GM18499 (cell line): ENCODE measurements at regions not wholly inside any gene's neighbourhood (a gene's known extent, or its start where the extent isn't known, plus 50 kb on each side); places are given as distances from the start of the nearest gene placed in this dataset.

ENCODE experiments used
- ATAC-seq: cut with Tn5 transposase; IDR thresholded peaks from one replicate; pipeline ENCODE4 v1.9.1; 2021; ENCODE audit warnings: moderate number of reproducible peaks; ENCODE audit not compliant: insufficient read depth, unreplicated experiment

DNA sequence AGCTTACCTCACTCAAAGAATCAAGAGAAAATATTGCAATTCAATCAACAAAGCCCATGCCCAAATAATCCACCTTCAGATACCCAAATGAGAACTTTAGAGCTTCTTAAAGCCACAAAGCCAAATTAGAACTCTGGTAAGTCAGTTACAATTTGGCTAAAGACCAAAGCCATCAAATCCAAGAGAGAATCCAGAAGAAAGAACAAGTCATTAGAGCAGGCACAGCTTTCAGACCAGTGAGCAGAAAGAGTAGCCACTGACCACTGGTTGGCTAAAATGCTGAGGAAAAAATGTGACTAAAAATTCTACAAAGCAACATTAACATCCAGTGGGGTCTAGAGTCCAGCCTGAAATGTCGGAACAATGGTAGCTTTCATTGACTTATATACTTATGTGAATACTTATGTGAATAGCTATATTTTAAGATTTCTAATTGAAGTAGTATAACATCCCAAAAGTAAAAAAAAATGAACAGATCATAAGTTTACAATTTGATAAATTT lies 735.2 kb upstream of the TBX3 start:
- no peak for ATAC-seq

DNA sequence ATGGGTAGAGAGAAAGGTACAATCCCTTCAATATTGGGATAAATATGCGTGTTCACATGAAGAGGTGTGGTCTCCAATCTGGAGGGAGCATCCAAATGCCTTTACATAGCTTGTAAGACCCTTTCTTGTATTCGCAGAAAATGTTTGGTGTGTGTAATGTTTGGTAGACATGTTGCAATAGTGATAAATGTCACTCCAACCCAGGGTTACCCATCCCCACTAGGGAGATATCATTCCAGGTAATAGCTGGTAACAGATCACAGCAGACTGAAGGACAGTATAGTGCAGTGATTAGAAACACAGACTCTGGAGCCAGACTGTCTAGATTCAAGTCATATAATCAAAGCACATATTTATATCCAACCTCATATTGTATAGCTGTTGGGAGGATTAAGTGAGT lies 733.6 kb upstream of the TBX3 start:
- ATAC-seq: no peak

DNA sequence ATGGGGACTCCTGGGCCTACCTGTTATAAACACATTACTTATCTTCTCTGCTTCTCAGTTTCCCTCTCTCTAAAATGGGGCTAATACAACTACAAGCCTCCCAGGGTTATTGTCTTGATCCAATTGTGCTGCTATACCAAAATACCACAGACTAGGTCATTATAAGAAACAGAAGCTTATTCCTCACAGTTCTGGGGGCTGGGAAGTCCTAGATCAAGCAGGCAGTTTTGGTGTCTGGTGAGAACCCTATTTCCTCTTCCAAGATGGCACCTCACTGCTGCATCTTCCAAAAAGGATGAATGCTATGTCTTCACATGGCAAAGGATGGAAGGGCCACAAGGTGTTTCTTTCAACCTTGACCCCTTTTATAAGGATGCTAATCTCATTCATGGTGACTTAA lies 732.9 kb upstream of the TBX3 start:
- no peak for ATAC-seq

DNA sequence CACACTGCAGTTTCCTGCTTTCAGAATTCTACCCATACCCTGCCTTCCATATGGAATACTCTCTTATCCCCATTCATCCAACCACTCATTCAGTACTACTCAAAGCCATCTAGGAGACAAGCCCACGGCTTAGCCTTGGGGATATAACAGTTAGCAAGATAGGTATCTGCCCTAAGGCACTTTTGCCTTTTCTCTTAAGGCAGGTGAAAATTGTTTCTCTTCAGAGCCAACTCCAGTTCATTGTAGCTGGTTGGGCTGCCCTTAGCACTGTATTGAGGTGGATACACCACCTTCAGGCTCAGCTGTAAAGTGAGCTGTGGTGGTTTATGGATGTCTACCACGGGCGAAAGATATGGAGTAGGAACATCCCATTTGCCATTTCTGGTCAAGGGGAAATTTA lies 729.7 kb upstream of the TBX3 start:
- no peak for ATAC-seq

DNA sequence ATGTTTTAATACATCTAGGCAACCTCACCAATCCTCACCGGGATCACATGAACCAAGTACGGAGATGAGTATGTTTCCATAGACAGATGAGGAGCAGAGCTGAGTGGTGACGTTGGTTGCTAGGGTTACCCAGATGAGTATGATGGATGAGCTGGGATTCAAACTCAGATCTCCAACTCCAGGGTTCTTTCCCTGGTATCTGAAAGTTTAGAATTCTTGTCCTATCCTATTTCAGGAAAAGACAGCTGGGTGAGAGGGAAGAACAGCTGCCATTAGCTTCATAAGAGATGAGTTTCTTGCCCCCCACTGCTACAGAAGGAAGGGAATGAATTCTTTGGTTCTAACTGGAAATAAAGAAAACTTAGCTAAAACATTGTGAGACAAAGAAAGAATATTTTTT lies 728.9 kb upstream of the TBX3 start:
- no peak for ATAC-seq

DNA sequence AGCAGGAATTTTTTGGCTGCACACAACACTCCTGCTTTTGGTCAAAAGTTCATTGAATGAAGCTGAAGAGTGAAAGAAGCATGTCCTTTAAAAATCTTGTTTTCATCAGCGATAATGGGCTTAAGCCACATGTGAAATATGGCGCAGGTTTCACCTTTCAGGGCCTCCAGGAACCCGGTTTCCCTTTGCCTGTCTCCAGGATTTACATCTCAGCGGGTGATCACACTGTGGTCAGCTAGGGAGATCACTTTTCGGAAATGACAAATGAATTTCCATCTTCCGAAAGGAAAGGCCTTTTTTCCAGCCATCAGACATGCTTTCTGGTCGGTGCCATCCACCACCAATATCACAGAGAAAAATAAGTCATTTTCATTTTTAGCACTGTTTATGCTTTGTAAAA lies 727.1 kb upstream of the TBX3 start:
- no peak for ATAC-seq

DNA sequence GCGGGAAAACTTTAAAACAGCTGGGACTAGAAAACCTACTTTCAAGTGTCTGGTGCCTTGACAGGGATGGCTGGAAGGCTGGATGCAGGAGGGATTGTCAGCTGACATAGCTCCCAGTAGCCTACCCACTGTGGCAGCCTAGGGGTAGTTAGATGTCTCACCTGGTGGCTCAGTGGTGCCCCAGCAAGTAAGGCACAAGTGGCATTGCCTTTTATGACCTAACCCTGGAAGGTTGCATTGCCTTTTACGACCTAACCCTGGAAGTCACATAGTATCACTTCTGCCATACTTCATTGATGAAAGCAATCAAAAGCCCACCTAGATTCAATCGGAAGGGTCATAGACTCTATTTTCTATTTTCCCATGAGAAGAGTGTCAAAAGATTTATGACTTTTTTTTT lies 724.7 kb upstream of the TBX3 start:
- ATAC-seq: no peak

DNA sequence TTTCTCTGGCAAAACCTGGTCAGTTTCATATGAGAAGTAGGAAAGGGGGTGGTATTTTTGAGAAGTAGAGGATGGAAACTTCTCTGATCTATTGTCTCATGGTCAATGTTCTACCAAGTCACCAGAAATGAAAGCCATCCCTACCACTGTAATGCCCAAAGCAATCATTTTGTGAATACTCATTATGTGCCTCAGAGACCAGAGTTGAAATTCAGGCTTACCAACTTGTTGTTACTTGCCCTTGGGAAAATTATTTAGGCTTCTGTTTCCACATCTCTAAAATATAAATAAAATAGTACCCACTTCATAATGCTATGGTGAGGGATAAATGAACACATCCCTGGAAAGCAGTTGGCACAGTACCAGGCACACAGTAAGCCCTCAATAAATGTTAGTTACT lies 723.7 kb upstream of the TBX3 start:
- ATAC-seq: no peak

DNA sequence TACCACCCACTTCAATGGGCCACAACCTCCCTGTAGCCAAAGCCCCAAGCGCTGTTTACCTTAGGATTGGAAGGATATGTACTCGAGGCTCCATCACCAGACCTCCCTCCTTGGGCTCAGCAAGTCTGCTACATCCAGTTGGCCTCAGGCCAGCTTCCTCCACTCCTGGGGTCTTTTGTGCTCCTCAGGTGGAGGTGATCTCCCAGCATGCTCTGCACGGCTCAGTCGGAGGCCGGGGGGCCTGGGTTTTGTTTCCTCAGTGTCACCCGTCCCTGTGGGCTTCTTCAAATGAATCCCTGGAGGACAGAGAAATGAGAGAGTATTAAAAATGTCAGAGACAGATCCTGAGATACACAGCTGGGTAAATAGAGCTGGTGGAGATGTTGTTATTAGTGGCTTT lies 723.1 kb upstream of the TBX3 start:
- ATAC-seq: no peak

DNA sequence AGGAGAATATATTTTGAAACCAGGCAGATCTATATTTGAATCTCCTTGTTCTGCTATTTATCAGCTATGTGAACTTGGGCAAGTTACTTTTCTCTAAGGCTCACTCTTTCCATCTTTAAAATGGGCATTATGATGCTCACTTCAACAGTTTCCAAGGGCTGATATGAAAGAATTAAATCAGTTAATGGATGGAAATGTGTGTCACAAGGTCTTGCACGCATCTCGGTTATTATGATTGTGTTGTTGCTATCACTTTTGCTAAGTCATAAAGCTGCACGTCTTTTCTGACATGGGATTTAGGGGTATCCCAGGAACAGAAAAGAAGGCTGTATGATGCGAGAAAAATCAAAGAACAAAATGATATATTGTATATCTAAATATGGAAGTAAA lies 721.5 kb upstream of the TBX3 start:
- no peak for ATAC-seq

DNA sequence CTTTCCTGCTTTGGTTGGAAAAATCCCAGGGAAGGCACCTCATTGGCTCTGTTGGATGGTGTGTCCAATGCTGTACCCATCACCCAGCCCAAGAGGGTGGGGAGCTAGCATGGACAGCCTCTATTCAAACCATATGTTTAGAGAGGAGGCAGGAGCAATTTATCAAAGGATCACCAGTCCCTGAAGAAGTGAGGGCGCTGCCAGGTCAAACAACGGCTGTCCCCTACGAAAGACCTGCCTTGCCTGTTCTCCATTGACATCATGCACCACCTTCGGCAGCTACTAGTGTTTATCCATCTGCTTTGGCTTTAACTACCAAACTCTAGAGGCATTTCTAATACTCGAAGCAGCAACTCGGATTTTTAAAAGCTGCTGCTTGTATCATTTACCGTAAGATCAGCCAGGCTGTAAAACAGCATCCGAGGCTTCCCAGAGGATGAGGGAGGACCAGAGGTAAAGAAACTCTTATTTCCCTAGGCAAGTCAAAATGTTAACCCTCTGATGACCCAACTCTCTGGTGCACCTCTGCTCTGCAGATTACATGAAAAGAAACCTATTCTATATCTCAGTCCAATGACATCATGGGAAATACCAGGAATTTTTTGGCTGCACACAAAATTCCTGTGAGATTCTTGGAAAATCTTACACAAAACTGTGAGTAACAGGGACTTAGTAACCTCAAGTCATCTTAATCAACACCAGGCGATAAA lies 720.9 kb upstream of the TBX3 start:
- ATAC-seq: no peak

DNA sequence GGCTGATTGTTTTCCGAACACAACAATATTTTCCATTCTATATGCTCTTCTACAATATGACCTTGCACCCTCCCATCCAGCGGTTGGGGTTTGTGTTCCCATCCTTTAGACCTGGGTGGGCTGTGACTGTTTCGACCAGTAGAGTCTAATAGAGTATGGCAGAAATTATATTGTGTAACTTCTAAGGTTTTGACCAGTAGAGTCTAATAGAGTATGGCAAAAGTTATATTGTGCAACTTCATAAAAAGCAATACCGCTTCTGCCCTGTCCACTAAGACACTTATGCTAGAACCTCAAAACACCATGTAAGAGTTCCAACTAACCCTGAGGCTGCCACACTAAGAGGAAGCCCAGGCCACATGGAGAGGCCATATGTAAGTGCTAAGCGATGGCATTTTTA lies 719.7 kb upstream of the TBX3 start:
- ATAC-seq: no peak

DNA sequence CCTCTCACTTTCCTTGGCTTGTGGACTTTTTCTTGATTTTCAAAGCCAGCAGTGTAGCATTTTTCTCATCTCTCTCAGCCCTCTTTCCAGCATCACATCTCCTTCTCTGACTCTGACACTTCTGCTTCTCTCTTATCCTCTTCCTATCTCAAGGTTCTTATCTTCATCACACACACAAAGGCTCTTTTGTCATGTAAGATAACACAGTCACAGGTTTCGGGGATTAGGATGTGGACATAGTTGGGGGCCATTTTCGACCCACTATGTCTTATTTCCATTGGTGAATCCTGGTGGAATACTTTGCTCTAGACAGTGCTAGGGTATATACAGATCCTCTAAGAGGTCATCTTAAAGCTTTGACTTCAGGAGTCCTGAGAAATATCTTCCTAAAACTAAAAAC lies 719.3 kb upstream of the TBX3 start:
- ATAC-seq: no peak

DNA sequence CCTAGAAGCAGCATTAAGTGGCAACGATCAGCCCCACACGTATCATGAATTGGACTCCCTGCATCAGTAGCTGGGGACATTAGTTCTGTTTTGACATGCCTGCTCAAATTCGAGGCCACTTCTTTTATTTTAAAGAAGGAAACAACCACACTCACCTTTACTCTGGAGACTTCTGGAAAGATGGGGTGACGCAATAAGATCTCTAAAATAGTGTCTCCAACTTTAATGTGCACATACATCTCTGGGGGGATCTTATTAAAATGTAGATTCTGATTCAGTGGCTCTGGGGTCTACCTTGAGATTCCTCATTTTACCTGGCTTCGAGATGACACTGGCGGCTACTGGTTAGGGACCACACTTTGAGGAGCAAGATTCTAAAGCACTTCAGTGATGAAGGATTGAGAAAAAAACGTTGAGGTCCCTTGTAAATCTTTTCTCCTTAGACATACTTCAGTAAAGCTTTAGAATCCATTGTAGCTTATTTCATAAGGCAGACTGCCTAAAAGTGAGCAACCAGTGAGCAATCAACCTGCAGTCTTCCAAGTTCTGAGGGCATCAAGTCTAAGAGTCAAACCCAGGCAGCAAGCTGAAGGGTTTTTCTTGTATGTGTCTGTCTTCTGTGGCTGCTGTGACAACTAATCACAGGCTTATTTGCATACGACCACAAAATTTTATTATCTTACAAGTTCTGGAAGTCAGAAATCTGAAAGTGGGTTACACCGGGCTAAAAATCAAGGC lies 718.6 kb upstream of the TBX3 start:
- ATAC-seq: no peak

DNA sequence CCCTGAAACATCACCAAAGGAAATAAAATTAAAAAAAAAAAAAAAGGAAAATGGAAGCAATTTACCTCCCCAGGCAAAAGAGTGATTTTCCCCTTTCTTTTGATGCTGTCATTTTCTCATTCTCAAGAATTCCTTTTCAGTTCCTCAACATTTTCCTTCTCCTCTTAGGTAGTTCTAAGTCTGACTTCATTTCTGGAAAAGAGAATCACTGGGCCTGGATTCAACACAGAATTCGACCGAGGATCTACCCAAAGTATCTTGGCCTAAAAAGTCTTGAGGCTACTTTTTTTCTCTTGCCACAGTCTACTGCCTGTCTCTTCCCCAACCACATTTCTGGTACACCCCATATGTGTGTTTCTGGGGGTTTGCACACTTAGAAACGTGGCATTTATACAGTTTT lies 717.8 kb upstream of the TBX3 start:
- no peak for ATAC-seq

DNA sequence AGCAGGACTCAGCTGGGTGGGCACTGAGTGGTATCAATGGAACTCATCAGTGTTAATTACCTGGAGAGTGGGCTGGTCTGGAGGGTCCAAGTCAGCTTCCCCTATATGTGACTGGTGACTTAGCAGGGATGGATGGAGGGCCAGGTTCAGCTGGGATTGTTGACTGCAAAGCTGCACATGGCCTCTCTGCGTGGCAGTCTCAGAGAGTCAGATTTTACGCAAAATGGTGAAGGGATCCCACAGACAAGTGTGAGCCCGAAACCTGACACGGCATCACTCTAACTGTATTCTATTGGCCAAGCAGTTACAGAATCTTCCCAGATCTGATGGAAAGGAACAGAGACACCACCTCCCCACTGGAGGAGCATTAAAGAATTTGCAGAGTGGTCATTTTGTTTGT lies 716.0 kb upstream of the TBX3 start:
- ATAC-seq: no peak

DNA sequence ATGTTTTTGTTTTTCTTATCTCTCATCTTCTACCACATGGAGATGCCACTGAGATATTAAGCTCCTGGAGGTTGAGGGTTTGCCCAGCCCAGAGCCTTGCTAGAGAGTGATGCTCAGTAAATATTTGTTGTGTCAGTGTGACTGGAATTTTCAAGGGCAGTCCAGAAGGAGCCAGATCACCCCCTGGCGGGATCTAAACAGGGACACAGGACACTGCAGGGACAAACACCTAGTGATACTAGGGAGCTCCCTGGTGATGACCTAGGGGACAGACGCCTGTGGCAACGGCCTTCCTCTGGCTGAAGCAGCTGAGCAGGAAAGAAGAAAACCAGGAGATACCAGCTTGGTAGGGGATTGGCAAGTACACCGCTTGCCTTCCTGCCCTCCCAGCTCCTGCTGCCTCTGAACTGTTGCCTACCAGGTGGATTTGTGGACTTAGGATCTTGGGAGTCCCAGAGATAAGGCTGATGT lies 714.4 kb upstream of the TBX3 start:
- ATAC-seq: no peak

DNA sequence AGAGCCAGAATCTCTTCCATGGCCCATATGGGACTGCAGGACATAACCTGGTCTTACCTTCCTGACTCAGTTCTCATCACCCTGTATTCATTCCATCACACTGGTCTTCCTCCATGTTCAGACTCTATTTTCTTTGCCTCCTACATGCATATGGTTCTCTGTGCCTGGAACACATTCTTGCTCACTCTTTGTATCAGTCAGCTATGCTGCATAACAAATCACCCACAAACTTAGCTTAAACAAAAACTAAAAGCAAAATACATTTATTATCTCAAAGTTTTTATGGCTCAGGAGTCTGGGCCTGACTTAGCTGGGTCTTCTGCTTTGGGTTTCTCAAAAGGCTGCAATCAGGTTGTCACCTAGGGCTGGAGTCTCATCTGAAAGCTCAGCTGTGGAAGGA lies 712.6 kb upstream of the TBX3 start:
- no peak for ATAC-seq

DNA sequence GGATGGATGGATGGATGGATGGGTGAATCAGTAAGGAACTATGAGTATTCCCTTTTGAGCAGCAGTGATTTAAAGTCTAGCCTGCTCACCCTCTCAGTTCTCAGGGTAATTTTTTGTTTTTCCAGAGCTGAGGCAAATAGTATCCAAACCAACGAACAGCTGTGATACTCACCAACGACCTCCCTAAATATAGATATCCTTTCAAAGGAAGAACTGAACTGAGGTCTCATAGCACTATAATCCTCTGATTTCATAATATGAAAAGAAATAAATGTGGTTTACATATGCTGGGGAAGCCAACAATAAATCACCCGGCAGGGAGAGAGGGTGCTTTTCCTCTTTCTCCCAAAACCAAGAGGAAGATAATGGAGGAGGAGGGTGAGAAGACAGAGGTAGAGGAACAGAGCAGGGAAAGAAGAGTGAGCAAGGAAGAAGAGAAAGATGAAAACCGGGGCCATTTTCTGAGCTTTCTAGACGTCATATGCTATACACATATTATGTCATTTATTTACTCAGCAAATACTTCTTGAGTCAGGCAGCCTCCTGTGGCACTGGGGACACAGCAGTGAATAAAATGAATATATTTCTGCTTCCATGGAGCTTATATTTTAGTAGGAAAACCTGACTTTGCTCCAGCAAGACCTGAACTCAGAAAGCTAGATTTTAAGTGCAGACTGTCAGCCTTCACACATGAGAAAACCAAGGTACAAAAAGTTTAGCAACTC lies 710.7 kb upstream of the TBX3 start:
- no peak for ATAC-seq

DNA sequence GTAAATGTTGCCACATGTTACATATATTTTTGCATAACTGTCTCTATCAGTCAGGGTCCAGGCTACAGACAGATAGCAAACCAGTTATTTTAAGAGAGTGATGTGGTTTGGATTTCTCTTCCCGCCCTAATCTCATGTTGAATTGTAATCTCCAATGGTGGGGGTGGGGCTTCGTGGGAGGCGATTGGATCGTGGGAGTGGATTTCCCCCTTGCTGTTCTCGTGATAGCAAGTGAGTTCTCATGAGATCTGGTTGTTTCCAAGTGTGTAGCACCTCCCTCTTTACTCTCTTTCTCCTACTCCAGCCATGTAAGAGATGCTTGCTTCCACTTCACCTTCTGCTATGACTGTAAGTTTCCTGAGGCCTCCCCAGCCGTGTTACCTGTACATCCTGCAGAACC lies 704.2 kb upstream of the TBX3 start:
- ATAC-seq: no peak

DNA sequence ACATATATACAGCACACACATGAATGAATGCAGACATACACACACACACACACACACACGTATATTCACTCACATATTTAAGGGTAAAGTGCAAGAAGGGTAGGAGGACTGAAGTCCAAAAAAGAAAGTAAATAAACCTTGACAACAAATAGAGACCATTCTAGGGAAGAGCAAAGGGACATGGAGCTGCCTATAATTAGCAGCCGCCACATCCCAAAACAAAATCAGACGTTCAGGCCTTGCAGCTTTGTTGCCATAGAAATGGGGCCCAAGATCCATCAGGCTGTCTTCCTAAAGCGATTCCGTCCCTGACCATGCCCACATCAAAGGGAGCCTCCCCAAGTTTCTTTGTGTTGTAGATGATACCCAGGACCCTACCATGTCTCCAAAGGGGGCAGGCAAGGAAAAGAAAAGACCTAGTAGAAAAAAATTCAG lies 703.5 kb upstream of the TBX3 start:
- ATAC-seq: no peak
